NCI-H1105 treated with DMSO at 0.1 percent for 48 hours (cell line): ENCODE measurements at regions not wholly inside any gene's neighbourhood (a gene's known extent, or its start where the extent isn't known, plus 50 kb on each side); places are given as distances from the start of the nearest gene placed in this dataset.
A peak's percentile ranks its signal among the peaks of the same experiment; 100 is the strongest.
"Not testable (repeated sequence)": the region's sequence is repeated elsewhere in the genome, so short reads cannot be mapped to it uniquely, and the experiment has no call there.

Source experiments
- DNase-seq: peaks from one replicate; lab custom pipeline; 2025; lab: John Stamatoyannopoulos, UW

GRCh38 chr2:125364192-125364983, 1291.6 kb upstream of the GYPC start:
- DNase-seq: no peak

DNA sequence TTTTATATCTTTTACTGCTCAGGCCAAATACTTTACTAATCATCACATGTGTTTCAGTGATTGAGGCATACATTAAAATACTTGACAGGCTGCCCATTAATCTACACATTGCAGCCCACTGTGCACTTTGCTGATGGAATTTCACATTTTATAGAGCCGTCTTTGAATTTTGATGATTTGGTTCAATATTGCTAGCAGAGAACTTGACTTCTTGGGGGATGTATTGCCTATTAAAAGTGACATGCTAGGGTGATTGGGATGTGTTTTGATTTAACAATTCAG, 1291.0 kb upstream of the GYPC start:
- DNase-seq: no peak

GRCh38 chr2:125371867-125372266, 1284.1 kb upstream of the GYPC start:
- DNase-seq: no peak

GRCh38 chr2:125373293-125373692, 1282.7 kb upstream of the GYPC start:
- DNase-seq: no peak

GRCh38 chr2:125386074-125386473, 1269.9 kb upstream of the GYPC start:
- no peak for DNase-seq

DNA sequence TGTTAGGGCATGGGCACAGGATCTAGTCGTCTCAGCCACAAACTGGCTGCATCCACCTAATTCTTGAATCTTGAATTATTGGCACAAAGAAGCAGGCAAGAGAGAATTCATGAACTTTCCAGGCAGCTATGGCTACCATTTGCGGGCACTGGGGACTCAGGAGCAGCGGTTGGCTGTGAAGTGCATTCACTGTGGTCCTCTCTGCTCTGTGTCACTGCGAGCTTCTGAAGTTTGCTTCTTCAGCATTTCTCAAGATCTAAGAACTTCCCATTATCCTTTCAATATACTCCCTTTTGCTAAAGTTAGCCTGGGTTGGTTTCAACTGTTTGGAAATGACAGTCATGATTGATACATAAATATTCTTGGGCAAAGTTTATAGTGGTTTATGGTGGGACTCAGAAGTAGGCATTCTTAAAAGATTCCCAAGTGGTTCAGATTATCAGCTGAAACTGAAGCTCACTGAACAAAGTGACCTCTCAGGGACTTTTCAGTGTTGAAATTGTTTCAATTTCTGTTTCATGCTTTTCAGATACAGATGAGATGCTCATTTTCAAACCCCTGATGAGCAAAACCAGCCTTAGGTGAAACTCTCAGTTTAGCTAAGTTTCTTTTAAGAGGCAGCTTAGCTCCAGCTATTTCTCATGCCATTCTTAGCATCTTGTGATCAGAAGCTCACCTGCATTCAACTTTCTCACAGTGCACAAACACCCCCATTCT, 1258.3 kb upstream of the GYPC start:
- DNase-seq: no peak

- no peak for DNase-seq
Observed at GRCh38 chr2:125398738-125399524, 1257.0 kb upstream of the GYPC start.

DNA sequence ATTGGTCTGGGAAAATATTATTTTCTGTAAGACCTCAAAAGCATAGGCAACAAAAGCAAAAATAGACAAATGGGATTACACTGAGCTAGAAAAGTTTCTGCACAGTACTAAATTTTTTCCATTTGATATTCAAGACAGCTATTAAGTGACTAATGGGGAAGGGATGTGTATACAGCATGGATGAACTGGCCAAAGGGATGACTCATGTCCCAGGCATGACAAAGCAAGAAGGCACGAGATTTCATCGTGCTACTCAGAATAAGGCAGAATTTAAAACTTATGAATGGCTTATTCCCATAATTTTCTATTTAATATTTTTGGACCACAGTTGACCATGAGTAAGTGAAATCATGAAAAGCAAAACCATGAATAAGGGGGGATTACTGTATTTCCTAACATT, 1250.1 kb upstream of the GYPC start:
- DNase-seq: no peak

DNA sequence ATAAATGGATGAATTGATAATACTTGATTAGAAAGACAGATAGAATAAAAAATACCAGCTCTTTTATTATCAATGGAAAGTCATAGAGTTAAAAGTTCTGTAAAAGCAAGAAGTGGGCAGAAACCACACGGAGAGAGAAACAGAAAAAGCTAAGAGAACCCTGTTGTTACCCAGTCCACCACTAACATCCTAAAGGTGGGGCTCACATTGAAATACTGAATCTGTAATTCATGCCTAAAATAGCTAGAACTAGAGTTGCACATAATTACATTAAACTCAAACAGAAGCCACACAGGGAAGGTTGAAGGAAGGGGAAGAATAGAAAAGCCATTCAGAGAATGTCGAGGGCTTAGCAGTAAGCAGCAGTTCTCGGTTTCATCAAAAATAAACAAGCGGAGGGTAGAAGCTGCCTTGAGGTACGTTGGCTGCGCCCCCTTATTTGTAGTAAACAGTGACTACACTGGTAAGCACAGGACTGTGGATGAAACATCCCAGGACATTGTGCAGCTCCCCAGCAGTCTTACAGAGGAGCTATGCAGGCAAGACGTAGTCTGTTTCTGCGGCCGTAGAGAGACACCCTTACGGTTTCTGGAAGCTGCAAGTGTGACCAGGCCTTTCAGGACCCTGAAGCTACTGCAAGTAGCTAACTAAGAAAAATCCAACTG, 1247.0 kb upstream of the GYPC start:
- DNase-seq: no peak

- DNase-seq: no peak
Observed at GRCh38 chr2:125418483-125418882, 1237.5 kb upstream of the GYPC start.

GRCh38 chr2:125422198-125422770, 1233.7 kb upstream of the GYPC start:
- not testable (repeated sequence) for DNase-seq

- DNase-seq: no peak
Observed at GRCh38 chr2:125424266-125424785, 1231.6 kb upstream of the GYPC start.

- DNase-seq: no peak
Observed at GRCh38 chr2:125427721-125428315, 1228.1 kb upstream of the GYPC start.

- no peak for DNase-seq
Observed at GRCh38 chr2:125444106-125444505, 1211.9 kb upstream of the GYPC start.

- no peak for DNase-seq
Observed at GRCh38 chr2:125445495-125445894, 1210.5 kb upstream of the GYPC start.

DNA sequence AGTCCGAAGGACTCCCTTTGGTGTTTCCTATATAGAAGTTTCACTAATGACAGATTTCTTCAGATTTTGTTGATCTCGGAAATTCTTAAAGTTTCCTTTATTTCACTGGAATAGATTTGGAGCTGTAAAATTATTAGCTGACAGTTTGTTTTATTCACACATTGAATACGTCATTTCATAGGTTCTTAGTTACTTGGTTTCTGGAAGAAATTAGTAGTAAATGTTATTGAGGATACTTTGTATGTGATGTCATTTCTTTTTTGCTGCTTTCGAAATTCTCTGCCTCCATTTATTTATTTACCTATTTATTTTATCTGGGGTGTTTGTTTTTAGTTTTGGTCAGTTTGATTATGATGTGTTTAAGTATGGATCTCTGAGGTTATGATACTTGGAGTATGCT, 1205.9 kb upstream of the GYPC start:
- DNase-seq: no peak

DNA sequence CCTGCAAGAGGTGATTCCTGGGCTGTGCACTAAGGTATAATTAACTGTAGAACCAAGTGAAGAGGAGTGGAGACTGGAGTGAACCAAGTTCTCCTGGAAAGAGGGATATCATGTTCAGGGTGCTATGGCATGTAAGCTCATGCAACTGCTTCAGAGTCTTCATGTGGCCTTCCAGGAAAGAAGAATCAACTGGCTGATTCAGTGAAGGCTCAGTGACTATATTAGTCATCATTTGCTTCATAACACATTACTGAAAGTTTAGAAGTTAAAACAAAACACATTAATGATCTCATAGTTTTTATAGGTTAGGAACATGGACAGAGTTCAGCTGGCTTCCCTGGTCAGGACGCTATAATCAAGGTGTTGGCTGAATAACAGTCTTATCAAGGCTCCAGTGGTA, 1200.8 kb upstream of the GYPC start:
- no peak for DNase-seq

- peak; percentile 95 for DNase-seq
Observed at GRCh38 chr2:125456693-125457363, 1199.1 kb upstream of the GYPC start.

DNA sequence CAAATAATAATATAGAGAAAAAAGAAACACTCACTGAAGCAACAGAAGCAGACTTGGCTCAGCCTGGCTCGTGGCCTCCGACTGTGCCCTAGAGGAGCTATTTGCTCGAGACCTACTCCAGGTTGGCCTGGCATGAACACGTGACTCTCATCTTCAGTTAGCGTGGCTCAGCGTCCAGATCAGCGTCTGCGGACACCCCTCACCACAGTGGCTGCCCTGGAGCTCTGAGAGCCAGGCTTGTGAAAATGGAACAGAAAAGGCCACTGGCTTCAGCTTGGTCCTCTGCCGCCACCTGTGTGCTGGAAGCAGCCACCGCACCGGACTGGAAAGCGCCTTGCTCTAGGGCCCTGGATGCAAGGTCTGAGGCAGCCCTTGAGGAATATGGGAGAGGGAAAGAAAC, 1184.0 kb upstream of the GYPC start:
- DNase-seq: no peak

DNA sequence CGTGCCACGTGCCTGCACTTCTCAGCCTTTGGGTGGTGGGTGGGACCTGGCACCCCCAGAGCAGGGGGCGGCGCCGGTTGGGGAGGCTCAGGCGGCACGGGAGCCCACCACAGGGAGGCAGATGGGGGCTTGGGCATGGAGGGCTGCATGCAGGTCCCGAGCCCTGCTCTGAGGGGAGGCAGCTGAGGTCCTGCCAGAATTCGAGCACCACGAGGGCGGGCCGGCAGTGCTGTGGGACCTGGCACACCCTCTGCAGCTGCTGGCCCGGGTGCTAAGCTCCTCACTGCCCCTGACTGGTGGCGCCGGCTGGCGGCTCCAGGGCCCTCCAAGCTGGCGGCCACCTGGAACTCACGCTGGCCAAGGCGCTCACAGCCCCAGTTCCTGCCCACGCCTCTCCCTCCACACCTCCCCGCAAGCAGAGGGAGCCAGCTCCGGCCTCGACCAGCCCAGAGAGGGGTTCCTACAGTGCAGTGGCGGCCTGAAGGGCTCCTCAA, 1176.8 kb upstream of the GYPC start:
- DNase-seq: no peak

- no peak for DNase-seq
Observed at GRCh38 chr2:125490308-125490707, 1165.7 kb upstream of the GYPC start.
